ENCODE measurements at regions not wholly inside any gene's neighbourhood (a gene's known extent, or its start where the extent isn't known, plus 50 kb on each side); places are given as distances from the start of the nearest gene placed in this dataset.
A peak's percentile ranks its signal among the peaks of the same experiment; 100 is the strongest.
"Not testable (repeated sequence)": the region's sequence is repeated elsewhere in the genome, so short reads cannot be mapped to it uniquely, and the experiment has no call there.

DNA sequence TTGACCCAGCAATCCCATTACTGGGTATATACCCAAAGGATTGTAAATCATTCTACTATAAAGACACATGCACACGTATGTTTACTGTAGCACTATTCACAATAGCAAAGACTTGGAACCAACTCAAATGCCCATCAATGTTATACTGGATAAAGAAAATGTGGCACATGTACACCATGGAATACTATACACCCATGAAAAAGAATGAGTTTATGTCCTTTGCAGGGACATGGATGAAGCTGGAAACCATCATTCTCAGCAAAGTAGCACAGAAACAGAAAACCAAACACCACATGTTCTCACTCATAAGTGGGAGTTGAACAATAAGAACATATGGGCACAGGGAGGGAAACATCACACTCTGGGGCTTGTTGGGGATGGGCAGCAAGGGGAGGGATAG is 83.0 kb upstream of the GRIN3A start:
- not testable (repeated sequence) for H3K27me3 ChIP-seq (ENCODE audit: control insufficient read depth, insufficient read depth, low read length); H3K9me3 ChIP-seq (ENCODE audit: control insufficient read depth, insufficient read depth, low read length); H3K36me3 ChIP-seq (ENCODE audit: control insufficient read depth, insufficient read depth, low read length); DNase-seq (ENCODE audit: low read depth, low spot score); H3K4me3 ChIP-seq (ENCODE audit: low read length); H3K4me1 ChIP-seq (ENCODE audit: control insufficient read depth, insufficient read depth, low read length); H3K27ac ChIP-seq (ENCODE audit: low read length)
- no CpG with 5 or more reads among the region's 1 CpG for WGBS (ENCODE audit: insufficient coverage, insufficient read length)

DNA sequence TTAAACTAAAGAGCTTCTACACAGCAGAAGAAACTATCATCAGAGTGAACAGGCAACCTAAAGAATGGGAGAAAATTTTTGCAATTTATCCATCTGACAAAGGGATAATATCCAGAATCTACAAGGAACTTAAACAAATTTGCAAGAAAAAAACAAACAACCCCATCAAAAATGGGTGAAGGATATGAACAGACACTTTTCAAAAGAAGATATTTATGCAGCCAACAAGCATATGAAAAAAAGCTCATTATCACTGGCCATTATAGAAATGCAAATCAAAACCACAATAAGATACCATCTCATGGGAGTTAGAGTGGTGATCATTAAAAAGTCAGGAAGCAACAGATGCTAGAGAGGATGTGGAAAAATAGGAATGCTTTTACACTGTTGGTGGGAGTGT is 82.5 kb upstream of the GRIN3A start:
- not testable (repeated sequence) for H3K9me3 ChIP-seq (ENCODE audit: control insufficient read depth, insufficient read depth, low read length); H3K4me3 ChIP-seq (ENCODE audit: low read length); H3K27me3 ChIP-seq (ENCODE audit: control insufficient read depth, insufficient read depth, low read length); H3K36me3 ChIP-seq (ENCODE audit: control insufficient read depth, insufficient read depth, low read length); DNase-seq (ENCODE audit: low read depth, low spot score); H3K27ac ChIP-seq (ENCODE audit: low read length); H3K4me1 ChIP-seq (ENCODE audit: control insufficient read depth, insufficient read depth, low read length)

DNA sequence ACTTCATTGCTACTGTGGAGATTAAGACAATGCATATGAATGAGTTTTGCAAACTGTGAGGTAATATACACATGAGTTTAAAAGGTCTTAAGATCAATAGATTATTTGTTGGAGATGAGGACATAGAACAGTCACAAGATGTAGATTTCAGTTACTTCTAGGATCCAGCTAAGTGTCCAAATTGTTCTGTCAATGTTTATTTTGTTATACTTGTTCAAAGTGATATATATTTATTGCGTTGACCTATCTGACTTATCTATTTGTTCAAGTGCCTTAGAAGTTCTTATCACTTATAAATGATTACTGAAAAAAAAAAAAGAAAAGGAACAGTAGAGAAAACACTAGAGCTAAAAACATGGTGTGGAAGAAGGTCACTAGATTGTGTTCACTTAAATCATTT is 75.6 kb upstream of the GRIN3A start:
- Histone ChIP-seq H3K27me3 (ENCODE audit: control insufficient read depth, insufficient read depth, low read length) (no peaks in the 10 kb centered on the region), H3K9me3 (ENCODE audit: control insufficient read depth, insufficient read depth, low read length) (peaks cover 8% of the 10 kb centered on the region), H3K27ac (ENCODE audit: low read length) (no peak overlapping the region), H3K4me3 (ENCODE audit: low read length) (no peak overlapping the region), H3K36me3 (ENCODE audit: control insufficient read depth, insufficient read depth, low read length) (no peaks in the 10 kb centered on the region), H3K4me1 (ENCODE audit: control insufficient read depth, insufficient read depth, low read length) (no peaks in the 10 kb centered on the region)
- no CpG with 5 or more reads among the region's 1 CpG for WGBS (ENCODE audit: insufficient coverage, insufficient read length)
- no peak for DNase-seq (ENCODE audit: low read depth, low spot score)

DNA sequence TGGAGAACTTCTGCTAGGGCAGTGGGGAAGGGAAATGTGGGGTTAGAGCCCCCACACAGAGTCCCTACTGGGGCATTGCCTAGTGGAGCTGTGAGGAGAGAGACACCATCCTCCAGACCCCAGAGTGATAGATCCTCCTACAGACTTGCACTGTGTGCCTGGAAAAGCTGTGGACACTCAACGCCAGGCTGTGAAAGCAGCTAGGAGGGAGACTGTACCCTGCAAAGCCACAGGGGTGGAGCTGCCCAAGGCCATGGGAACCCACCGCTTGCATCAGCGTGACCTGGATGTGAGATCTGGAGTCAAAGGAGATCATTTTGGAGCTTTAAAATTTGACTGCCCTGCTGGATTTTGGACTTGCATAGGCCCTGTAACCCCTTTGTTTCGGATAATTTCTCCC is 69.4 kb upstream of the GRIN3A start:
- not testable (repeated sequence) for H3K4me3 ChIP-seq (ENCODE audit: low read length); H3K27ac ChIP-seq (ENCODE audit: low read length); H3K9me3 ChIP-seq (ENCODE audit: control insufficient read depth, insufficient read depth, low read length); DNase-seq (ENCODE audit: low read depth, low spot score); H3K27me3 ChIP-seq (ENCODE audit: control insufficient read depth, insufficient read depth, low read length); H3K36me3 ChIP-seq (ENCODE audit: control insufficient read depth, insufficient read depth, low read length); H3K4me1 ChIP-seq (ENCODE audit: control insufficient read depth, insufficient read depth, low read length)
- no CpG with 5 or more reads among the region's 4 CpGs for WGBS (ENCODE audit: insufficient coverage, insufficient read length)

DNA sequence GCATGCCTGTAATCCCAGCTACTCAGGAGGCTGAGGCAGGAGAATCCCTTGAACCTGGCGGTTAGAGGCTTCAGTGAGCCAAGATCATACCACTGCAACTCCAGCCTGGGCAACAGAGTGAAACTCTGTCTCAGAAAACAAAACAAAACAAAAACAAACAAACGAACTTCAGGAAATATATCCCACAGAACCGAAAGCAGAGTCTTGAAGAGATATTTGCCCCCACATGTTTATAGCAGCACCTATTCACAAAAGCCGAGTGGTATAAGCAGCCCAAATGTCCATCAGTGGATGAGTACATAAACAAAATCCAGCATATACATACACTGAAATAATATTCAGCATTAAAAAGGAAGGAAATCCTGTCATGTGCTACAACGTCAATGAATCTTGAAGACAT is 57.6 kb upstream of the GRIN3A start:
- H3K27ac ChIP-seq (ENCODE audit: low read length): no peak overlapping the region
- no CpG with 5 or more reads among the region's 5 CpGs for WGBS (ENCODE audit: insufficient coverage, insufficient read length)
- H3K9me3 ChIP-seq (ENCODE audit: control insufficient read depth, insufficient read depth, low read length): no peaks in the 10 kb centered on the region; the same call in 1 of the 2 replicates
- DNase-seq (ENCODE audit: low read depth, low spot score): no peak
- no peaks in the 10 kb centered on the region for H3K36me3 ChIP-seq (ENCODE audit: control insufficient read depth, insufficient read depth, low read length)
- no peaks in the 10 kb centered on the region for H3K27me3 ChIP-seq (ENCODE audit: control insufficient read depth, insufficient read depth, low read length)
- H3K4me3 ChIP-seq (ENCODE audit: low read length): no peak overlapping the region
- H3K4me1 ChIP-seq (ENCODE audit: control insufficient read depth, insufficient read depth, low read length): no peaks in the 10 kb centered on the region

DNA sequence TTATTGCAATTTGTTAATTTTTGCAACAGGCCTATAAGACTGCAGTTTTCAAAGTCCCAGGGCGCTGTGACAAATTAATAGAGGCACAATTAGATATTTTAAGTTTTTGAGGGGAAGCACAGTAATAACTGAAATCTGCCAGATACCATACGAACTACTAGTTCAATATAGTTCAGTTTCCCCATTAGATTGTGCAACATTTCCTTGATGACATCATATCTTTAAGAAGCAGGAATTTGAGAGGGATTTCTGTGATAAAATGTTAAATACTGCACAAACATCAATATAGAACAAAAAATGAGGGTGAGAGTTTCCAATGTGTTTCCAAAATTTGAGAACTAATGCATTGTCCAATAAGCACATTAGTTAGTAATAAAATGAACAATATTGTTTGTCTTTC is 56.7 kb upstream of the GRIN3A start:
- no peak for DNase-seq (ENCODE audit: low read depth, low spot score)
- Histone ChIP-seq H3K4me3 (ENCODE audit: low read length) (no peak overlapping the region), H3K4me1 (ENCODE audit: control insufficient read depth, insufficient read depth, low read length) (no peaks in the 10 kb centered on the region), H3K9me3 (ENCODE audit: control insufficient read depth, insufficient read depth, low read length) (no peaks in the 10 kb centered on the region; the same call in 1 of the 2 replicates), H3K36me3 (ENCODE audit: control insufficient read depth, insufficient read depth, low read length) (no peaks in the 10 kb centered on the region), H3K27ac (ENCODE audit: low read length) (no peak overlapping the region), H3K27me3 (ENCODE audit: control insufficient read depth, insufficient read depth, low read length) (no peaks in the 10 kb centered on the region)
- no CpG with 5 or more reads among the region's 2 CpGs for WGBS (ENCODE audit: insufficient coverage, insufficient read length)

DNA sequence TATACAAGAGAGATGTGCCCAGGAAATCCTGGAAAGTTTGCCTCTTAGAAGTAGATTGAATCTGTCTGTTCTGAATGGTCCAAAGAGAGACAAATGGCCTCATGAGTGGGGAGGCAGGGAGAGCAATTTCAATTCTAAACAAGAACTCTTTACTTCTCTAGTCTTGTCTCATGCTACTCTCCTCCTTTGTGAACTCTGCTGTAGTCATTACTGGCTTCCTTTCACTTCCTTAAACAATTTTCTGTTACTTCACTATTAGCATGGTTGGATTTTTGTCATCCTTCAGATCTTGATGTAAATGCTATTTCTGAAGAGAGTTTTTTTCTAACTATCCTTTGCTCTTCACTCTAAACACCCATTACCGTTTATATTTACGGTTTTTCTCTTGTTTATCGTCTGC is 54.0 kb upstream of the GRIN3A start:
- Histone ChIP-seq H3K4me3 (ENCODE audit: low read length) (no peak overlapping the region), H3K4me1 (ENCODE audit: control insufficient read depth, insufficient read depth, low read length) (no peaks in the 10 kb centered on the region)
- WGBS (ENCODE audit: insufficient coverage, insufficient read length): no CpG with 5 or more reads among the region's 3 CpGs

DNA sequence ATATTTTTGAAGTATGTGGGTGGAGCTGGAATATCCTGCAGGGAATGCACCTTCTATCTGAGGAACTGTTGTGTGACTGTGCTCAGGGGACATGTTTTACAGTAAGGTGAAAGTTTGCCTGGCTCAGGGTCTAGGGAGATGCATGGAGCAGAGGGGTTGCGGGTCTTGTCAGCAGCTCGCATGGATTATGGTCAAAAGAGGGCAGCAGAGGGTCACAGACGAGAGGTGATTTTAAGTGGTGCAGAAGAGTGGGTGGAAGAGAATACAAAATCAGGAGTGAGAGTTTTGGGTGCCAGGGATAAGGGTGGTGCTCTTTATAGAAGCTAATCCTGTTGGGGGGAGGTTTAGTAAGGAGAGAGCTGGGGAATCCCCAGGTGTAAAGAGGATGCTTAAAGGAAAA is 53.5 kb upstream of the GRIN3A start:
- no CpG with 5 or more reads among the region's 3 CpGs for WGBS (ENCODE audit: insufficient coverage, insufficient read length)
- no peaks in the 10 kb centered on the region for H3K27me3 ChIP-seq (ENCODE audit: control insufficient read depth, insufficient read depth, low read length)
- H3K36me3 ChIP-seq (ENCODE audit: control insufficient read depth, insufficient read depth, low read length): no peaks in the 10 kb centered on the region
- no peaks in the 10 kb centered on the region for H3K4me1 ChIP-seq (ENCODE audit: control insufficient read depth, insufficient read depth, low read length)
- no peaks in the 10 kb centered on the region; the same call in 1 of the 2 replicates for H3K9me3 ChIP-seq (ENCODE audit: control insufficient read depth, insufficient read depth, low read length)
- peak; percentile 9 for DNase-seq (ENCODE audit: low read depth, low spot score)
- no peak overlapping the region for H3K27ac ChIP-seq (ENCODE audit: low read length)
- H3K4me3 ChIP-seq (ENCODE audit: low read length): no peak overlapping the region

More for the DNA sequence above, 54.0 kb upstream of the GRIN3A start:
- H3K9me3 ChIP-seq (ENCODE audit: control insufficient read depth, insufficient read depth, low read length): no peaks in the 10 kb centered on the region; the same call in 1 of the 2 replicates
- no peaks in the 10 kb centered on the region for H3K36me3 ChIP-seq (ENCODE audit: control insufficient read depth, insufficient read depth, low read length)
- no peaks in the 10 kb centered on the region for H3K27me3 ChIP-seq (ENCODE audit: control insufficient read depth, insufficient read depth, low read length)
- no peak for DNase-seq (ENCODE audit: low read depth, low spot score)
- H3K27ac ChIP-seq (ENCODE audit: low read length): no peak overlapping the region

DNA sequence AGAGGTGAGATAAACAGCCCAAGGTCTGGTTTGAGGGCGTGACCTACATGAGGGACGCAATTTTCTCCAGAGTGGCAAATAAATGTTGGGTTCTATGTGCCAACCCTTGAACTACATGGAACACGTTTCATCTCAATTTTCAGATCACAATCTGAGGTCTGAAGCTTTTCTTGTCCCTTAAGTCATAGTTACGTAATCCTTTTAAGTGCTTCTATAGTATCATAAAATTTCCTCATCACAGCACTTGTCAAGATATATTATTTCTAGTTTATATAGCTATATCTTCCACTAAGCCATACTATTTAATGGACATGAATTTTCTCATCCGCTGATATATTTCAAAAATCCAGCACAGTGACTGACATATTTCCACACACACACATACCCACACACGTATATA is 53.1 kb upstream of the GRIN3A start:
- Histone ChIP-seq H3K4me3 (ENCODE audit: low read length) (no peak overlapping the region), H3K27me3 (ENCODE audit: control insufficient read depth, insufficient read depth, low read length) (no peaks in the 10 kb centered on the region), H3K4me1 (ENCODE audit: control insufficient read depth, insufficient read depth, low read length) (no peaks in the 10 kb centered on the region), H3K9me3 (ENCODE audit: control insufficient read depth, insufficient read depth, low read length) (no peaks in the 10 kb centered on the region; the same call in 1 of the 2 replicates), H3K36me3 (ENCODE audit: control insufficient read depth, insufficient read depth, low read length) (no peaks in the 10 kb centered on the region), H3K27ac (ENCODE audit: low read length) (no peak overlapping the region)
- no CpG with 5 or more reads among the region's 6 CpGs for WGBS (ENCODE audit: insufficient coverage, insufficient read length)
- DNase-seq (ENCODE audit: low read depth, low spot score): no peak
